MCF 10A (cell line): ENCODE measurements at regions not wholly inside any gene's neighbourhood (a gene's known extent, or its start where the extent isn't known, plus 50 kb on each side); places are given as distances from the start of the nearest gene placed in this dataset.

Source experiments
- BruUV-seq: library from RNA; stranded (reverse); fragments of 400-500 nt; replicated peaks from 2 replicates; lab custom pipeline; 2021; lab: Mats Ljungman, UMichigan
- CTCF ChIA-PET: fragments of 300-600 bp; sonication (Branson Sonifier 250); formaldehyde crosslinking; extraction: SDS; loops from one replicate; lab custom pipeline; 2021; ENCODE audit warnings: antibody characterized with exemption, inconsistent platforms; lab: Yijun Ruan, JAX
- POLR2A ChIA-PET: fragments of 300-600, 350-650 bp; sonication (Branson Sonifier 250); formaldehyde crosslinking; extraction: SDS; loops from one replicate; lab custom pipeline; 2020; ENCODE audit warnings: antibody characterized with exemption, inconsistent platforms; lab: Yijun Ruan, JAX
- DNase-seq: peaks from one replicate; pipeline ENCODE4 v3.0.0-alpha.2; 2018; ENCODE audit not compliant: unreplicated experiment
- H3K27ac Mint-ChIP-seq: one replicate; pipeline ENCODE4 v1.8.0; 2022; ENCODE audit warnings: mild to moderate bottlenecking, low read depth, mixed read lengths; ENCODE audit not compliant: unreplicated experiment
- H3K27me3 Mint-ChIP-seq: one replicate; pipeline ENCODE4 v1.8.0; 2022; ENCODE audit warnings: mixed read lengths; ENCODE audit not compliant: insufficient read depth, unreplicated experiment
- H3K36me3 Mint-ChIP-seq: one replicate; pipeline ENCODE4 v1.8.0; 2022; ENCODE audit warnings: mild to moderate bottlenecking, moderate library complexity, mixed read lengths; ENCODE audit not compliant: insufficient read depth, unreplicated experiment
- H3K4me1 Mint-ChIP-seq: one replicate; pipeline ENCODE4 v1.8.0; 2022; ENCODE audit warnings: mixed read lengths; ENCODE audit not compliant: insufficient read depth, unreplicated experiment
- H3K4me3 Mint-ChIP-seq: one replicate; pipeline ENCODE4 v1.8.0; 2022; ENCODE audit warnings: mild to moderate bottlenecking, moderate library complexity, mixed read lengths; ENCODE audit not compliant: unreplicated experiment
- H3K9me3 Mint-ChIP-seq: one replicate; pipeline ENCODE4 v1.8.0; 2022; ENCODE audit warnings: mixed read lengths; ENCODE audit not compliant: unreplicated experiment
- CTCF ChIP-seq: fragments of 200-600 bp; IDR thresholded peaks from one replicate; pipeline ENCODE4 v1.8.0; 2022; ENCODE audit warnings: antibody characterized with exemption, mild to moderate bottlenecking; ENCODE audit not compliant: unreplicated experiment
- intact Hi-C: fragments of 100-400 bp; cut with micrococcal nuclease; formaldehyde crosslinking; loops from 2 replicates; pipeline ENCODE4 v1.14.1; 2022

- peaks cover 21% of the 10 kb centered on the region for H3K27me3 Mint-ChIP-seq
- intact Hi-C loops, result no loop called here
Observed at GRCh38 chrX:9379697-9380551, 84.9 kb upstream of the TBL1X start.

DNA sequence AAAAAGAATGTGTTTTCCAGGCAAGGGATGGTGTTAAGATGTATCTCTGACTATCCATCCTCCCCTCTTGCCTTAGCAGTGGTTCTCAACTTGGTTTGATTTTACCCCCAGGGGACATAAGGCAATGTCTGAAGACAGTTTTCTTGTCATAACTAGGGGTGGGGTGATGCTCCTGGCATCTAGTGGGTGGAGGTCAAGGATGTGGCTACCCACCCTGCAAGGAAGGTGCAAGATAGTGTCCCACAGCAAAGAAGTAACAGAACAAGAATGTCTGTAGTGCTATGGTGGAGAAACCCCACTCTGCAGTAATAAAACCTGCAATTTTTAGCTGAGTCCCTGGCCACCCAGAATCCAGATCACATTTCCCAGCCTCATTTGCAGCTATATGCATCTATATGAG lies 81.2 kb upstream of the TBL1X start:
- DNase-seq, result no peak
- Mint-ChIP-seq H3K27ac (no peak overlapping the region), H3K4me1 (peaks cover 15% of the 10 kb centered on the region), H3K36me3 (no peaks in the 10 kb centered on the region), H3K4me3 (no peak overlapping the region), H3K9me3 (peaks cover 9% of the 10 kb centered on the region), H3K27me3 (peaks cover 21% of the 10 kb centered on the region)
- POLR2A ChIA-PET, result no interaction called here
- no peak for TF ChIP-seq CTCF
- CTCF ChIA-PET, result interaction anchor here (1.1 kb wide), 1 partner anchor 605 kb away, joined by 6 read pairs; no protein-coding TSS in a partner anchor
- intact Hi-C loops, result no loop called here
- BruUV-seq, result no TSS peak

More at GRCh38 chrX:9379697-9380551, 84.9 kb upstream of the TBL1X start:
- BruUV-seq, result no TSS peak
- no peak for TF ChIP-seq CTCF
- Mint-ChIP-seq H3K27ac (no peak overlapping the region), H3K36me3 (no peaks in the 10 kb centered on the region), H3K9me3 (peaks cover 16% of the 10 kb centered on the region), H3K4me1 (peaks cover 17% of the 10 kb centered on the region), H3K4me3 (no peak overlapping the region)
- DNase-seq, result peak; percentile 88
- CTCF ChIA-PET, result interaction anchor here (1.0 kb wide), 1 partner anchor 9 kb away, joined by 3 read pairs; no protein-coding TSS in a partner anchor
- POLR2A ChIA-PET, result interaction anchor here (0.6 to 1.0 kb wide), 3 partner anchors 14 to 780 kb away, joined by 3 read pairs; no protein-coding TSS in a partner anchor

- Mint-ChIP-seq H3K36me3 (no peaks in the 10 kb centered on the region), H3K27me3 (peaks cover 7% of the 10 kb centered on the region), H3K27ac (no peak overlapping the region), H3K9me3 (no peaks in the 10 kb centered on the region), H3K4me3 (no peak overlapping the region), H3K4me1 (no peaks in the 10 kb centered on the region)
- intact Hi-C loops, result no loop called here
- CTCF ChIA-PET, result interaction anchor here (0.7 to 0.9 kb wide), 2 partner anchors 72 to 383 kb away, joined by 3 to 4 read pairs; no protein-coding TSS in a partner anchor
- POLR2A ChIA-PET, result interaction anchor here (0.7 kb wide), 1 partner anchor 224 kb away, joined by 4 read pairs; no protein-coding TSS in a partner anchor
- DNase-seq, result no peak
- no peak for TF ChIP-seq CTCF
- BruUV-seq, result no TSS peak
Observed at GRCh38 chrX:9388450-9388849, 76.4 kb upstream of the TBL1X start.

GRCh38 chrX:9390121-9390520 lies 74.7 kb upstream of the TBL1X start:
- no peak for DNase-seq
- POLR2A ChIA-PET, result no interaction called here

More at GRCh38 chrX:9390121-9390520, 74.7 kb upstream of the TBL1X start:
- H3K27ac Mint-ChIP-seq, result no peak overlapping the region
- H3K9me3 Mint-ChIP-seq, result no peaks in the 10 kb centered on the region
- H3K36me3 Mint-ChIP-seq, result no peaks in the 10 kb centered on the region
- intact Hi-C loops, result no loop called here
- BruUV-seq, result no TSS peak
- CTCF ChIA-PET, result no interaction called here
- H3K4me3 Mint-ChIP-seq, result no peak overlapping the region
- no peaks in the 10 kb centered on the region for H3K27me3 Mint-ChIP-seq
- no peak for TF ChIP-seq CTCF
- H3K4me1 Mint-ChIP-seq, result no peaks in the 10 kb centered on the region
